ENCODE measurements at regions not wholly inside any gene's neighbourhood (a gene's known extent, or its start where the extent isn't known, plus 50 kb on each side); places are given as distances from the start of the nearest gene placed in this dataset.

- TF ChIP-seq CTCF (IDR thresholded peaks at IDR 0.05) (no peak), POLR2A (IDR thresholded peaks at IDR 0.05) (no peak)
These were observed 421.7 kb upstream of the INTU start for GRCh38 chr4:127210893-127211649.

Measured in Peyer's patch (tissue), 4 donors.